ENCODE measurements at regions not wholly inside any gene's neighbourhood (a gene's known extent, or its start where the extent isn't known, plus 50 kb on each side); places are given as distances from the start of the nearest gene placed in this dataset.

GRCh38 chr15:95609096-95609495 is 721.4 kb upstream of the NR2F2 start:
- no peaks in the 10 kb centered on the region for H3K4me1 ChIP-seq (ENCODE audit: low read length)
- H3K9ac ChIP-seq (ENCODE audit: low read length): no peak overlapping the region
- no peak overlapping the region for H3K4me2 ChIP-seq (ENCODE audit: low read length)
- H3K27ac ChIP-seq (ENCODE audit: low read length): no peak overlapping the region
- H4K20me1 ChIP-seq (ENCODE audit: insufficient read depth, low read length): no peaks in the 10 kb centered on the region
- no peak overlapping the region for H3K4me3 ChIP-seq (ENCODE audit: low read length)
- TF ChIP-seq EZH2phosphoT487 (IDR thresholded peaks at IDR 0.05; ENCODE audit: low read depth): no peak
- TF ChIP-seq CTCF (IDR thresholded peaks at IDR 0.05; ENCODE audit: low read depth, low read length): no peak
- no peaks in the 10 kb centered on the region for H3K27me3 ChIP-seq (ENCODE audit: low read depth, low read length)
- H3K9me3 ChIP-seq (ENCODE audit: insufficient read depth, low read length): no peaks in the 10 kb centered on the region
- H3K79me2 ChIP-seq (ENCODE audit: low read length): no peaks in the 10 kb centered on the region
- H2AFZ ChIP-seq (ENCODE audit: low read depth, low read length): no peak overlapping the region
- no peaks in the 10 kb centered on the region for H3K36me3 ChIP-seq (replicated peaks; ENCODE audit: low read depth, low read length)

- Histone ChIP-seq H3K9me3 (ENCODE audit: insufficient read depth, low read length) (no peaks in the 10 kb centered on the region), H3K4me3 (ENCODE audit: low read length) (no peak overlapping the region), H4K20me1 (ENCODE audit: insufficient read depth, low read length) (no peaks in the 10 kb centered on the region), H3K4me1 (ENCODE audit: low read length) (no peaks in the 10 kb centered on the region), H3K4me2 (ENCODE audit: low read length) (no peak overlapping the region), H3K9ac (ENCODE audit: low read length) (no peak overlapping the region), H2AFZ (ENCODE audit: low read depth, low read length) (no peak overlapping the region), H3K79me2 (ENCODE audit: low read length) (no peaks in the 10 kb centered on the region), H3K27ac (ENCODE audit: low read length) (no peak overlapping the region), H3K36me3 (replicated peaks; ENCODE audit: low read depth, low read length) (no peaks in the 10 kb centered on the region), H3K27me3 (ENCODE audit: low read depth, low read length) (no peaks in the 10 kb centered on the region)
- no peak for TF ChIP-seq CTCF (IDR thresholded peaks at IDR 0.05; ENCODE audit: low read depth, low read length)
- no peak for TF ChIP-seq EZH2phosphoT487 (IDR thresholded peaks at IDR 0.05; ENCODE audit: low read depth)
Observed at GRCh38 chr15:95610945-95611344, 719.6 kb upstream of the NR2F2 start.

GRCh38 chr15:95615436-95615835 is 715.1 kb upstream of the NR2F2 start:
- H3K27me3 ChIP-seq (ENCODE audit: low read depth, low read length): no peaks in the 10 kb centered on the region
- H3K27ac ChIP-seq (ENCODE audit: low read length): no peak overlapping the region
- H3K4me3 ChIP-seq (ENCODE audit: low read length): no peak overlapping the region
- no peak overlapping the region for H2AFZ ChIP-seq (ENCODE audit: low read depth, low read length)
- H3K79me2 ChIP-seq (ENCODE audit: low read length): no peaks in the 10 kb centered on the region
- no peaks in the 10 kb centered on the region for H3K4me1 ChIP-seq (ENCODE audit: low read length)
- H3K9ac ChIP-seq (ENCODE audit: low read length): no peak overlapping the region
- TF ChIP-seq CTCF (IDR thresholded peaks at IDR 0.05; ENCODE audit: low read depth, low read length) (no peak), EZH2phosphoT487 (IDR thresholded peaks at IDR 0.05; ENCODE audit: low read depth) (no peak)
- H3K36me3 ChIP-seq (replicated peaks; ENCODE audit: low read depth, low read length): no peaks in the 10 kb centered on the region
- H3K4me2 ChIP-seq (ENCODE audit: low read length): no peak overlapping the region
- no peaks in the 10 kb centered on the region for H4K20me1 ChIP-seq (ENCODE audit: insufficient read depth, low read length)
- H3K9me3 ChIP-seq (ENCODE audit: insufficient read depth, low read length): no peaks in the 10 kb centered on the region

GRCh38 chr15:95616306-95616705 is 714.2 kb upstream of the NR2F2 start:
- Histone ChIP-seq H3K9ac (ENCODE audit: low read length) (no peak overlapping the region), H3K9me3 (ENCODE audit: insufficient read depth, low read length) (no peaks in the 10 kb centered on the region), H3K4me2 (ENCODE audit: low read length) (no peak overlapping the region), H3K27me3 (ENCODE audit: low read depth, low read length) (no peaks in the 10 kb centered on the region), H2AFZ (ENCODE audit: low read depth, low read length) (no peak overlapping the region), H3K4me1 (ENCODE audit: low read length) (peaks cover 7% of the 10 kb centered on the region; the same call in 1 of the 2 replicates), H4K20me1 (ENCODE audit: insufficient read depth, low read length) (no peaks in the 10 kb centered on the region), H3K4me3 (ENCODE audit: low read length) (no peak overlapping the region), H3K36me3 (replicated peaks; ENCODE audit: low read depth, low read length) (no peaks in the 10 kb centered on the region), H3K27ac (ENCODE audit: low read length) (no peak overlapping the region), H3K79me2 (ENCODE audit: low read length) (no peaks in the 10 kb centered on the region)
- TF ChIP-seq CTCF (IDR thresholded peaks at IDR 0.05; ENCODE audit: low read depth, low read length) (no peak), EZH2phosphoT487 (IDR thresholded peaks at IDR 0.05; ENCODE audit: low read depth) (no peak)

Measured in OCI-LY3 (cell line).